IPS DF 6.9 (cell line): ENCODE measurements at regions not wholly inside any gene's neighbourhood (a gene's known extent, or its start where the extent isn't known, plus 50 kb on each side); places are given as distances from the start of the nearest gene placed in this dataset.

ENCODE experiments used
- DNase-seq: peaks from one replicate; pipeline ENCODE4 v3.0.0-alpha.2; 2013; ENCODE audit warnings: low read depth, low spot score
- H3K27ac ChIP-seq: one replicate; pipeline ENCODE4 v1.5.1; 2013; ENCODE audit warnings: low read length, control low read depth
- H3K27me3 ChIP-seq: 2 replicates; pipeline ENCODE4 v1.6.1; 2013; ENCODE audit warnings: mild to moderate bottlenecking, low read length; ENCODE audit not compliant: control insufficient read depth, insufficient read depth
- H3K36me3 ChIP-seq: 2 replicates; pipeline ENCODE4 v1.6.1; 2013; ENCODE audit warnings: low read length; ENCODE audit not compliant: control insufficient read depth, insufficient read depth
- H3K4me1 ChIP-seq: 2 replicates; pipeline ENCODE4 v1.6.1; 2013; ENCODE audit warnings: low read length; ENCODE audit not compliant: control insufficient read depth, insufficient read depth
- H3K4me3 ChIP-seq: 2 replicates; pipeline ENCODE4 v1.5.1; 2013; ENCODE audit warnings: mild to moderate bottlenecking, low read length
- H3K9me3 ChIP-seq: 2 replicates; pipeline ENCODE4 v1.6.1; 2013; ENCODE audit warnings: low read length, inconsistent platforms; ENCODE audit not compliant: control insufficient read depth, insufficient read depth
- WGBS: extraction: QIAGEN DNeasy Blood & Tissue Kit; methylation state at CpG from one replicate; pipeline ENCODE4 v1.1.7; 2013; ENCODE audit warnings: mixed read lengths, missing lambda C conversion rate; ENCODE audit not compliant: insufficient read length, insufficient coverage; 5-methylcytosine and 5-hydroxymethylcytosine counted together

DNA sequence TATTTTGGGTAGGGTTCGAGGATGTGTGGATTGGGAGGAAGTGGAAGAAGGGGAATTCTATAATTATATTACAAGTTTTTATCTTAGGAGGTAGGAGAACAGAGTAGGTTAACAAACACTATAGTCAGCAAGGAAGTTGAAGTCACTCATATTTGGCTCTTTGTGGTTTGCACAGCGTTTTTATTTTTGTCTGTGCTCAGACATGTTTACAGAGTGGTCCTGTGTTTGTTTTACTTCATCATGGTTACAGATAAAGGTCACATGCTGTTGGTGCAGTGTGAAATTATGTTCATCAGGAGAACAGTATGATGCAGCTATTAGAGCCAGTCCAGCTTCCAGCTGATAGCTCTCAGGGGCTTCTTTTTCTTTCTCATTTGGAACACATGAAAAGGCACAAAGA is 299.9 kb upstream of the SFRP2 start:
- Histone ChIP-seq H3K27me3 (no peaks in the 10 kb centered on the region), H3K9me3 (no peaks in the 10 kb centered on the region), H3K27ac (no peak overlapping the region), H3K4me3 (no peak overlapping the region), H3K4me1 (no peaks in the 10 kb centered on the region), H3K36me3 (no peaks in the 10 kb centered on the region)
- DNase-seq = no peak
- 100% methylated on average over 1 of the region's 2 CpGs for WGBS

DNA sequence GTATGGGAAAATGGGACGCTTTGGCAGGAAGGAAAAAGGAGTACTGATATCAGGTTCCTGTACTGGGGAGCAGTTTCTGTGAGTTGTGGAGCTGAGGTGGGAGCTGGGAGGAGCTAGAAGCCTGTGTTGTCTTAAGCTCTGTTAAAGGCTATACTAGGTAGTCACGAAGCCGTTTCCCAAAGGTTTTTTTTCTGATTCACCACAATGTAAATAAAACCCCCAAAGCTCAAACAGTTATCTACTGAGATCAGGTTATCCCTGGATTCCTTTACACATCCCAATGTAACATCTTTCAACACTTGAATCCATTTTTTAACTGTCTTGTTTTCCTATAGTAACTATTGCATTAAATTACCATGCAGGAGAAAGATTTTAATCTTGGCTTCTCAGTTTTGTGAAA is 297.4 kb upstream of the SFRP2 start:
- no peaks in the 10 kb centered on the region for H3K36me3 ChIP-seq

DNA sequence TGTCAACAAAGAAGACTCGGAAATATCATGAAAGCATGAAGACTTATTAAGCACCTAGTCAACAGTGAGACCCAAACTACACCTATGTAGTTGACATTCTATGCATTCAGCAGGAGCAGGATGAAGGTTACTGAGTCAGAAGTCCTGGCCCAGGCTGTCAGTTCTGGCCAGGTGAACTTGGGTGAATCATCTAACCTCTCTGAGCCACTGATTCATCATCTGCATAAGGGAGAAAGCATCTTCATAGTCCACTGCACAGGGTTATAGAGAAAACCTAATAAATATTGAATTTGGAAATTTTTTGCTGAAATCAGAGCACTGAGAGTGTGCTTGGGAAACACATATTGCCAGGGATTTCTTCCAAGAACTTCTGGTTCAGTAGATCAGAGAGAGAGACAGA is 296.0 kb upstream of the SFRP2 start:
- H3K4me3 ChIP-seq = no peak overlapping the region
- no peaks in the 10 kb centered on the region for H3K4me1 ChIP-seq
- no peaks in the 10 kb centered on the region for H3K36me3 ChIP-seq
- H3K27ac ChIP-seq = no peak overlapping the region
- no peaks in the 10 kb centered on the region for H3K9me3 ChIP-seq
- WGBS = no CpG with 5 or more reads among the region's 1 CpG
- no peaks in the 10 kb centered on the region for H3K27me3 ChIP-seq
- DNase-seq = no peak

More for the DNA sequence above, 297.4 kb upstream of the SFRP2 start:
- no peak overlapping the region for H3K4me3 ChIP-seq
- no peak for DNase-seq
- H3K27me3 ChIP-seq = no peaks in the 10 kb centered on the region
- no peaks in the 10 kb centered on the region for H3K4me1 ChIP-seq
- no CpG with 5 or more reads among the region's 3 CpGs for WGBS
- H3K27ac ChIP-seq = no peak overlapping the region
- no peaks in the 10 kb centered on the region for H3K9me3 ChIP-seq

DNA sequence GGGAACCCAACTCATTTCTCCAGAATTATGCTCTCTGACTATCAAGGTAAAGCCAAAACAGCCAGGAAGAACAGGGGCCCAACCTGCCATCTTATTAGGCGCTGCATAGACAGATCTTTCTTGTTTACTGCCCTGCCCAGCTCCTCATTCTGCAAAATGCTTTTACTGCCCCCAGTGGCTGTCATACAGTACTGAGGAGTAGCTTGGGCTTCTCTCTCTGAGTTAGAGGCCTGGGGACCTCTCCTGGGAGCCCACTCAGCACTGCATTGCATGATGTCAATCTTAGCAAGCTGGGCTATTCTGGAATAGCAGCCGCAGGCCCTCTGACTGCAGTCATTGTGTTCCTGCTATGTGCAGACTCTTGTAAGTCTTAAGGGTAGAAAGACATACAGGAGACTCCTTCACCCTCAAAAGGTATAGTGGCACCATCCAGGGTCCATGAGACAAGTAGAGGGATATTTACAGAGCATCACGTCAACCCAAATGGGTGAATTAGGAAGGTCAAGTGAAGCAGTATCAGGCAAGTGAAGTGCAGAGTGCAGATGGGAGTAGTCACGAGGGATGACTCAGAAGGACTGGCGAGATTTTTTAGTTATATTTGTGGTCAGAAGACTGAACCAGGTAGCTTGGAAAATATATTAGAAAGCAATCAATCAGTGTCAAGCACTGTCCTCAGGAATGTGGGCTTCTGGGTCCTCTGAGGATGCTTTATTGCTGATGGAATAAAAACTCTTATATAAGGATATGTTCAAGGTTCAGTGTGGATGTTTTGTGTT is 294.1 kb upstream of the SFRP2 start:
- Histone ChIP-seq H3K9me3 (no peaks in the 10 kb centered on the region), H3K36me3 (no peaks in the 10 kb centered on the region), H3K4me3 (no peak overlapping the region), H3K27me3 (no peaks in the 10 kb centered on the region), H3K27ac (no peak overlapping the region), H3K4me1 (no peaks in the 10 kb centered on the region)
- no CpG with 5 or more reads among the region's 5 CpGs for WGBS
- DNase-seq = peak; percentile 35

DNA sequence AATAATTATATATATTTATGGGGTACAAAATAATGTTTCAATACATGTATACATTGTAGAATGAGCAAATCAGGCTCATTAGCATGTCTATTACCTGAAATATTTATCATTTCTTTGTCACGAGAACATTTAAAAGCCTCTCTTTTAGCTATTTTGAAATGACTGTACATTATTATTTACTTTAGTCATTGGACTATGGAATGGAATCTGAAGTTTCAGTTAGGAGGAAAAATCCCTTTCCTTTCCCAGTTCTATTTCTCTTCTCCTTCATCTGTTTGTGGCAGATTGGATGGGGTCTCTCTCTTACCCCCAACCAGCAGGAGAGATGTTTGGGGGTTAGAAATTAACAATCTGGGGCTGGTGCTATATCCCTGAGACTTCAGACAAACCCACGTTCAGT is 292.5 kb upstream of the SFRP2 start:
- no peaks in the 10 kb centered on the region for H3K4me1 ChIP-seq
- H3K36me3 ChIP-seq = no peaks in the 10 kb centered on the region
- H3K27ac ChIP-seq = no peak overlapping the region
- H3K27me3 ChIP-seq = no peaks in the 10 kb centered on the region
- WGBS = no CpG with 5 or more reads among the region's 2 CpGs
- DNase-seq = no peak
- H3K4me3 ChIP-seq = no peak overlapping the region
- no peaks in the 10 kb centered on the region for H3K9me3 ChIP-seq

DNA sequence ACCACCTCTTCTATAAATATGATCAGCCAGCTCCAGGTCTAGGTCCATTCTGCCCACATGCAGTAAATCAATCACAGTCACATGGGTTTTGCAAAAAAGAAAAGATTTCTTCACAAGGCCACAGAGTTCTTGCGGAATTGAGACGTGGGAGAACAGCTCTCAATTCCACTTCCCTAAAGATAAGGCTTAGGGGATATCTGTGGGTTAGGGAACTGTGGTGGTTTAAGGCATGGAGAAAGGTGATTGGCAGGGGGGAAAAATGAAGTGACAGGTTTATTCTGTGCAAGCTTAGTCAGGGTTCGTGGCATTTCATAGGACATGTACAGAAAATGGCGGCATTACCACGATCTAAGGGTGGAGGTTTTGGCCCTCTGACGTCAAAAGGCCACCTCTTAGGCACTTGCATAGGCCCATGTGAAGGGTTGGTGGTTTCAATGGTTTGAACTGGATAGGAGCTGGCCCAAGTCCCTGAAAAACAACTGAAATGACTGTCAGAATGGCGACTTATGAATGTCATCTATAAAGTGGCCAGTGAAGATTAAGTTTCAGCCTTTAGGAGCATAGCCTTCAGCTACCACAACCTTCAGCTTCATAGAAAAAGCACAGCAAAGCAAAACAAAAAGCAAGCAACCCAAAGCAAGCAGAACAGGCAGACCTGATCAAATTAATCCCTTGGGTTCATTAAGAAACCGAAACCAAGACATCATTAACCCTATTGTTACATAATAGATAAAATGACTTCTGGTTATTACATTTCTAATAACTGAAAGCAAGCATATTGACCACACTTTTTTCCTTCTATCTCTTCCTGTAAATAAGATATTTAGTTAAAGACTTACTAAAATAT is 289.8 kb upstream of the SFRP2 start:
- no CpG with 5 or more reads among the region's 8 CpGs for WGBS
- no peaks in the 10 kb centered on the region for H3K27me3 ChIP-seq
- H3K36me3 ChIP-seq = no peaks in the 10 kb centered on the region
- no peak for DNase-seq
- H3K4me1 ChIP-seq = no peaks in the 10 kb centered on the region
- no peak overlapping the region for H3K27ac ChIP-seq
- H3K4me3 ChIP-seq = no peak overlapping the region
- H3K9me3 ChIP-seq = no peaks in the 10 kb centered on the region

DNA sequence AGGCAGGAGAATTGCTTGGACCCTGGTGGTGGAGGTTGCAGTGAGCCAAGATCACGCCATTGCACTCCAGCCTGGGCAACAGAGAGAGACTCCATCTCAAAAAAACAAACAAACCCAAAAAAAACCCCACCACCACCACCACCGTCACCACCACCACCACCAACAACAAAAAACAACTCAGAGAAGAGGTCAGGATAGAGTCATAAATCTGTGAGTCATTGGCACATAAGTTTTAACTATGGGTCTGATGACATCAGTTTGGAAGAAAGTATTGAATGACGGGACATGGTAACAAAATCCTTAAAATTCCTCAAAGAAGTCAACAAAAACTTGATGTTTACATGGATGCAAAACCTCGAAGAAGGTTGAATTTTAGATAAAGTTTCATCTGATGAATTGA is 288.0 kb upstream of the SFRP2 start:
- Histone ChIP-seq H3K4me3 (no peak overlapping the region), H3K27ac (no peak overlapping the region), H3K4me1 (no peaks in the 10 kb centered on the region), H3K27me3 (no peaks in the 10 kb centered on the region), H3K9me3 (no peaks in the 10 kb centered on the region), H3K36me3 (no peaks in the 10 kb centered on the region)
- WGBS = 100% methylated on average over 1 of the region's 4 CpGs
- DNase-seq = no peak

DNA sequence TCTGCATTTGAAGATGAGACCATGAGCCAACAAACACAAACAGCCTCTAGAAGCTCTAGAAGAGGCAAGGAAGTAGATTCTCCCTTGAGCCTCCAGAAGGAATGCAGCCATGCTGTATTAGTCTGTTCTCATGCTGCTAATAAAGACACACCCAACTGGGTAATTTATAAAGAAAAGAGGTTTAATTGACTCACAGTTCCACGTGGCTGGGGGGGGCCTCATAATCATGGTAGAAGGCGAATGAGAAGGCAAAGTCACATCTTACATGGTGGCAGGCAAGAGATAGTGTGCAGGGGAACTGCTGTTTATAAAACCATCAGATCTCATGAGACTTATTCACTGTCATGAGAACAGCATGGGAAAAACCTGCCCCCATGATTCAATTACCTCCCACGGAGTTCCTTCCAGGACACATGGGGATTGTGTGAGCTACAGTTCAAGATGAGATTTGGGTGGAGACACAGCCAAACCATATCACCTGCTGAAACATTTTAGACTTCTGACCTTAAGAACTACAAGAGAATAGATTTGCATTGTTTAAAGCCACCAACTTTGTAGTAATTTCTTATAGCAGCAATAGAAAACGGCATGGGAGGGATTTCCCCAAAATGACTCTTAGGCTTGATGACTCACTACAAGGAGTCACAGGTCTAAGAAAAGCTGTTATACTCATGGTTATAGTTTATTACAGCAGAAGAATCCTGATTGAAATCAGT is 284.4 kb upstream of the SFRP2 start:
- H3K36me3 ChIP-seq = no peaks in the 10 kb centered on the region
- H3K4me3 ChIP-seq = no peak overlapping the region
- no peaks in the 10 kb centered on the region for H3K27me3 ChIP-seq
- H3K4me1 ChIP-seq = no peaks in the 10 kb centered on the region
- no peak overlapping the region for H3K27ac ChIP-seq
- DNase-seq = no peak
- H3K9me3 ChIP-seq = no peaks in the 10 kb centered on the region
- WGBS = no CpG with 5 or more reads among the region's 4 CpGs

DNA sequence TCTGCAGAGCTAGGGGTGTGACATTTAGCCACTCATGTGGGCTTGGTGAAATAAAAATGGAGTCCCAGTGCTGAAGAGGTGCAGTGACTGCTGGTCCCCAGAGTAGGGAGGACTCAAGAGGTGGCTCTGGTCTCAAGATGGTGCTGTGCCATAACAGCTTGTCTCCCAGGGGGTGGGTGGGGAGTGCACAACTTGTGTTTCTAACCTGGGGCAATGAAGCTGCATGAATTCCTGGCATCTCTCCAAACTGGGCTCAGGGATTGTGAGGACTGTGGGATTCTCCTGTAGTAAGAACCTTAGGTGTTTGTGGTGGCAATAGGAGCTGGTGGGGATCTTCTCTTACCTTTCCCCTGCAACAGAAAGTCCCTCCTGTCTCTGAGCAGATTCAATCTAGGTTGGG is 278.9 kb upstream of the SFRP2 start:
- no peaks in the 10 kb centered on the region for H3K27me3 ChIP-seq
- H3K9me3 ChIP-seq = no peaks in the 10 kb centered on the region
- H3K36me3 ChIP-seq = no peaks in the 10 kb centered on the region
- no peak for DNase-seq
- H3K4me3 ChIP-seq = no peak overlapping the region
- H3K4me1 ChIP-seq = no peaks in the 10 kb centered on the region
- no peak overlapping the region for H3K27ac ChIP-seq

DNA sequence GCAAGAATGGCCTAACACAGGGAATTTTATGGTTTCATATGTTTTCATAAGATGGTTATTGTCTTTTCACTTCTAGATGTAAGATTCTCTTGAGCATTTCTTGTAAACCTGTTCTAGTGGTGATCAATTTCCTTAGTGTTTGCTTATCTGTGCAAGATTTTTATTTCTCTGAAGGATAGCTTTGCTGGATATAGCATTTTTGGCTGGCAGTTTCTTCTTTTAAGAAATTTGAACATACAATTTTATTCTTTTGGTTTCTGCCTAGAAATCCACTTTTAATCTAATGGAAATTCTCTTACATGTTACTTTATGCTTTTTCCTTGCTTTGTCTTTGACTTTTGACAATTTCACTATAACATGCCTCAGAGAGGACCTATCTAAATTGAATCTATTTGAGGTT is 276.5 kb upstream of the SFRP2 start:
- DNase-seq = no peak
- no peaks in the 10 kb centered on the region for H3K9me3 ChIP-seq

More for the DNA sequence above, 276.5 kb upstream of the SFRP2 start:
- no peak overlapping the region for H3K4me3 ChIP-seq
- H3K27ac ChIP-seq = no peak overlapping the region
- no peaks in the 10 kb centered on the region for H3K27me3 ChIP-seq
- H3K36me3 ChIP-seq = no peaks in the 10 kb centered on the region
- no peaks in the 10 kb centered on the region for H3K4me1 ChIP-seq
